HT1080 (cell line): ENCODE measurements at regions not wholly inside any gene's neighbourhood (a gene's known extent, or its start where the extent isn't known, plus 50 kb on each side); places are given as distances from the start of the nearest gene placed in this dataset.
"Not testable (repeated sequence)": the region's sequence is repeated elsewhere in the genome, so short reads cannot be mapped to it uniquely, and the experiment has no call there.

Experiments used
- DNase-seq: peaks from one replicate; pipeline ENCODE4 v3.0.0-alpha.2; 2015; ENCODE audit warnings: low read depth

DNA sequence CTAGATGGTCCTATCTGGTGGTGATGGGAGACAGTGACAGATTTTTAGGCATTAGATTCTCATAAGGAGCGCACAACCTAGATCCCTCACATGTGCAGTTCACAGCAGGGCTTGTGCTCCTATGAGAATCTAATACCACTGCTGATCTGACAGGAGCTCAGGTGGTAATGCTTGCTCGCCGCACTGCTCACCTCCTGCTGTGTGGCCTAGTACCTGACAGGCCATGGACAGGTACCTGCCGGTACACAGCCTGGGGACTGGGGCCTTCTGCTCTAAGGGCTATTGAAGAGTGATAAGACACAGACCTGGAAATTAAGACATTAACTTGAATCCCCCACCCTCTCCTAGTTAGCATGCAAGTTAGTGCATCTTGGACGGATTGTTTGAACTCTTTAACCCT, 64.4 kb downstream of the KLRB1 start:
- not testable (repeated sequence) for DNase-seq

DNA sequence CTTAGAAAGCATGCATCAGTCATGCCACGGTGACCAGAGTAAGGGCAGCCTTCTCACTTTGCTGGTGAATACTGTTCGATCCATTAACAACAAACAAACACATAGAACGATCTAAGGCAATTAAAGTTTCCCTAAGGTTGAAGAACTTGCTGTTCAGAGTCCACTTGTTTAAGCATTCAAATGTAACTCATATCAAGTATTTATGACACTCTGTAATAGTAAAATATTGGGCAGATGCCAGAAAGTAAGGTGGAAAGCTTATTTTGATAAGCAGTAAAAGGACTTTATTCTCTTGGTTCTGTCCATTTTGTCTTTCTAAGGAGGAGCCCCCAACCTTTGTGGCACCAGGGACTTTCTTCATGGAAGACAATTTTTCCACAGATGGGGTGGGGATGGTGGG, 64.9 kb downstream of the KLRB1 start:
- not testable (repeated sequence) for DNase-seq

GRCh38 chr12:9515925-9516324, 91.8 kb downstream of the KLRB1 start:
- not testable (repeated sequence) for DNase-seq

DNA sequence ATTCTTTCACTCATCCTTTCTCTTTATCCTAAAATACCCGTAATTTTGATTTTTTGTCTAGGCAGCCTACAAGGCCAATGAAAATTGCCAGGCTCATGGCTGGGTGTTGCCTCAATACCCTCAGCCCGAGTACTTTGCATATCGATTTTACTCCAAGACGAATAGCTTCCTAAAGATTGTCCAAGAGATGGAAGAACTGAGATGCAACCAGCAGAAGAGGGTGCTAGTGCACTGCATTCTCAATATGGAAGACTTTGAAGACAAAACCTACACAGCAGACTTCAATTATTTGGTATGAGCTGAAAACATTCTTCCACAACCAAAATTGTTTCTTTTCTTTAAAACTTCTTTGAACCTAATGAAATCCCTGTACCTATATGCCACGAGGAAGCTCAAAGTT, 95.0 kb downstream of the KLRB1 start:
- not testable (repeated sequence) for DNase-seq

GRCh38 chr12:9510392-9511011, 97.2 kb downstream of the KLRB1 start:
- not testable (repeated sequence) for DNase-seq

DNA sequence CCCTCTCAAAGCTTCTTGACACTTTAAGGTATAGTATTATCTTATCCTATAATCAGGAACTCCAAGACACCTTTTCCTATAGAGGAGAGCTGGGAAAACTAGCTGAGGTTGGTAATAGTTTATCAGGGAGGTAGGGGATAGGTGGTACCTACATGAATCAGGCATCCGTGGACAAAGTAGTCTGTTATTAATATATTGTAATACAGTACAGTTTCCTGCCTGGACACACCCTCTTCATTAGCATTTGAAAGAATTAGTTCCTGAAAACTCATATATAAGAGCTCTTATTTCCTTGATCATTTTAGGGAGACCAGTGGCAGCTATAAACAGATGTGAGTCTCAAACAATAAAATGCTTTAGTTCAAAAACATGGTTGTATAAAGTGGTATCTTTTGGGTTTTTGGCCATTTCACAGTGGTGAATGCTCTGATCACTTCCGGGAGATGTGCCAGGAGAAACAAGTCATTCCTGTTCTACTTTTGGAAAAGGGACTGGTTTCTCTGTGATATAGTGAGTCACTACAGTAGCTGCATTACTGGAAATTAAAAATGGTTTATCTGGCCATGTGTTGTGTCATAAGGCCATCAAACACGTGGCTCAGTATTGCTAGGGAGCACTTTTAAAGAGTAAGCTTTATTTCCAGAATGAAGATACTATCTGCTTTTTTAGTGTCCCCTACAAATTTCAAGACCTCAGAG, 98.1 kb downstream of the KLRB1 start:
- DNase-seq = peak; percentile 43

DNA sequence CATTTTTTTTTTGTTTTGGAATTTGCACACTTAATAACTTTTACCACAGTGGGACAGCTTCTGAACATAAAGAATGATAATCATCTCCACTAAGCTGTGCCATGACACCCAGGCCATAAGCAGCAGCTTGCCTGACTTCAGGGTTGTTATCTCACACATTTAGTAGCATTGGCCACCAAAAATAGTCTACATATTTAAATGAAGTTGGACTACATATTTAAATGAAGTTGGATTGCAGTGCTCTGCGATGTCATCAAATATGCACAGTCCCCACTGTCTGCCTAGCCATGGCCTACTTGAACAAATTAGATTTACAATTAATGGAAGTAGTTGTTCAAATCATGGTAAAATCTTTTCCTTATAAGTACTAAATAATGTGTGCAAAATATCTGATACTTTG, 101.0 kb downstream of the KLRB1 start:
- no peak for DNase-seq

GRCh38 chr12:9503384-9503783, 104.3 kb downstream of the KLRB1 start:
- DNase-seq = not testable (repeated sequence)

DNA sequence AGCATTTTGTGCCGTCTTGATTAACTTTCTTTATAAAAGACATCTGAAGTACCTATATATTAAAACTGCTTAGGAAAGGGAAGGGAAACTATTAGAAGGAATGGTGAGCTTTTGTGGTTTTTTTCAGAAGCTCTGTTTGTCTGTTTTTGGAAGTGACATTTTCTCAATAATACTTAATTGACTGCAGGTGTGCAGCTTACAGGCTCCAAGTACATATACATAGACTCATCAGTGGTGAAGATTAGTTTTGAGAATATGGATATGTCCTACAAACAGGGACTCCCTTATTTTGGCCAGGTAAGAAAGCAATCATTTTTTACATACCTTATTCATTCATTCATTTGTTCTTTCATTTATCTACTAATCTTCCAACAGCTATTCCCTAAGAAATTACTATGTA, 104.9 kb downstream of the KLRB1 start:
- DNase-seq = not testable (repeated sequence)

GRCh38 chr12:9493325-9493724, 114.4 kb downstream of the KLRB1 start:
- DNase-seq = not testable (repeated sequence)

- DNase-seq = not testable (repeated sequence)
Observed at GRCh38 chr12:9481289-9481688, 126.4 kb downstream of the KLRB1 start.

- DNase-seq = not testable (repeated sequence)
Observed at GRCh38 chr12:9474197-9474596, 133.5 kb downstream of the KLRB1 start.

GRCh38 chr12:9473638-9474037, 134.1 kb downstream of the KLRB1 start:
- DNase-seq = not testable (repeated sequence)

DNA sequence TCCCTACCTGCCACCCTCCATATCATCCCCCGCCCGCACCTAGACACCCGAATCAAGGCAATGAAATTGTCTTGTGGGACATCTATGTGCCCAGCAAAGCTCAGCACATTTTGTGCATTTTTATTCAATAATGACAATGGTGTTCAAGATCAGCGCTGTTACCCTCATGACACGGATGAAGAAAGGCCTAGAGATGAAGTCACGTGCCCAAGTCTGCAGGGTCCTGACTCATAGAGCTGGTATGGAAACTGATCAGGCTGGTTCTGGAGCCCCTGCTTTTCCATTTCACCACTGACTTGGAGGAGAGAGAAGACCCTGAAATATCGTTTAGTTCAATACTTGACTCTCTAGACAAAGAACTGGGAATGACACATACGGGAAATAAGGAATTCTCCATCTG, 136.2 kb downstream of the KLRB1 start:
- DNase-seq = not testable (repeated sequence)

DNA sequence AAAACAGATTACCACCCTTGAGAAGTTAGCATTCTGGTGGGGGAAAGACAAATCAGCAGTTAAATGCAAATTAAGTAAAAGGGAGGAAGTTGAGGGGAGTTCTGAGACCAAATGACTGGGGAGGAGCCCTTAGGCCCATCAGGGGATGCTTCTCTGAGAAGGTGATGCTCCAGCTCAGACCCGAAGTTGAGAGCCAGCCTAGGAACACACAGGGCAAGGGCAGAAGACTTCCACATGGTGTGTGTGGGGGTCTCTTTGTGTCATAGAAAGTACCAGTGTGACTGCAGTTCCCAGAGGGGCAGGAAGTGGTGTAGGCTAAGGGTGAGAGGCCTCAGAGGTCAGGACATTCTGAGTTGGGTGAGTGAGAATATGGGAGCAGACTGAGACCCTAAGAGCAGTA, 137.3 kb downstream of the KLRB1 start:
- not testable (repeated sequence) for DNase-seq

GRCh38 chr12:9469956-9470355, 137.8 kb downstream of the KLRB1 start:
- not testable (repeated sequence) for DNase-seq

GRCh38 chr12:9469463-9469862, 138.3 kb downstream of the KLRB1 start:
- DNase-seq = not testable (repeated sequence)

- DNase-seq = peak; percentile 23
Observed at GRCh38 chr12:9468998-9469397, 138.7 kb downstream of the KLRB1 start.

DNA sequence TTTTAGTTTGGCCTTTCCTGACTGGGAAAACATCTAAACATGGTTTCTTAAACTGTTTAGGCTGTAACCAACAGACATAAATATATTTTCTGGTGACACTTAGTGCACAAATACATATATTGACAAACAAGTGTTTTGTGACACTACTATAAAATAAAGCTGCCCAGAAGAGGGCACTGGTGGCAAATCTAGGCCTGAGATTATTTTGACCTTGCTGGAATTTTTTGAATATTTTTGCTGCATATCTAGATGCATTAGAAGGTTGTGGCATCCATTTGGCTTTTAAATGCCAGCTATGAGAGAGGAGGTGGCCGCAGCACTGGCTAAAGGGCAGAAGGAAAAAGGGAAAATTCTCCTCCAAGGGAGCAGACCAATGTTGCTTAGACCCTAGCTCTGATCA, 139.6 kb downstream of the KLRB1 start:
- DNase-seq = not testable (repeated sequence)

- DNase-seq = no peak
Observed at GRCh38 chr12:9464408-9464807, 143.3 kb downstream of the KLRB1 start.

DNA sequence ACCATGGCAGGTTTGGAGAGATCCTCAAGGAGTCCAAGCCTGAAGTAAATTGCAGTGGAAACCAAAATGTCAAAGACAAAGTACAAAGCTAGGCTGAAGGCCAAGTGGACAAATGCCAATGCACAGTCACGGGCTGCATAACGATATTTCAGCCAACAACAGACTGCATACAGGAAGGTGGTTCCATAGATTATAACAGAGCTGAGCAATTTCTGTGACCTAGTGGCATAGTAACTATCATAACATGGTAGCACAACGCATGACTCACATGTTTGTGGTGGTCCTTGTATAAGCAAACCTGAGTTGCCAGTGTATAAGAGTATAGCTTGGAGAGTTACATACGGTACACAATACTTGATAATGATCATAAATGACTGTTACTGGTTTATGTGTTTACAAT, 152.2 kb downstream of the KLRB1 start:
- peak; percentile 83 for DNase-seq

DNA sequence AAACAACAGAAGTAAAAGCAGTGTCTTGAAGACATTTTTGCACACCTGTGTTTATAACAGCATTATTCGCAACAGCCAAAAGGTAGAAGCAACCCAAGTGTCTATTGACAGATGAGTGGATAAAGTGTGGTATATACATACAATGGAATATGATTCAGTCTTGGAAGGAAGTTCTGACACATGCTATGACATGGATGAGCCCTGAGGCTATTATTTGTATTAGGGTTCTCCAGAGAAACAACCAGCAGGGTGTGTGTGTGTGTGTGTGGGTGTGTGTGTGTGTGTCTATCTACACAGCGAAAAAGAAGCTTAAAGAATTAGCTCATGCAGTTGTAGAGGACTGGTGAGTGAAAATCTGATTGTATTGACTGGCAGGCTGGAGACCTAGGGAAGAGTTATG, 153.7 kb downstream of the KLRB1 start:
- peak; percentile 2 for DNase-seq

DNA sequence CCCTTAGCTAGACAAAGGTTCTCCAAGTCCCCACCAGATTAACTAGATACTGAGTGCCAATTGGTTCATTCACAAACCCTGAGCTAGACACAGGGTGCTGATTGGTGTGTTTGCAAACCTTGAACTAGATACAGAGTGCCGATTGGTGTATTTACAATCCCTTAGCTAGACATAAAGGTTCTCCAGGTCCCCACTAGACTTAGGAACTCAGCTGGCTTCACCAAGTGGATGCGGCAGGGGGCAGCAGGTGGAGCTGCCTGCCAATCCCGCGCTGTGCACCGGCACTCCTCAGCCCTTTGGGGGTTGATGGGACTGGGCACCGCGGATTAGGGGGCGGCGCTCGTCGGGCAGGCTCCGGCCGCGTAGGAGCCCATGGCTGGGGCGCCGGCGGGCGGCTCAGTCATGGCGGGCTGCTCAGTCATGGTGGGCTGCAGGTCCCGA, 157.6 kb downstream of the KLRB1 start:
- not testable (repeated sequence) for DNase-seq
